ENCODE measurements at regions not wholly inside any gene's neighbourhood (a gene's known extent, or its start where the extent isn't known, plus 50 kb on each side); places are given as distances from the start of the nearest gene placed in this dataset.

DNA sequence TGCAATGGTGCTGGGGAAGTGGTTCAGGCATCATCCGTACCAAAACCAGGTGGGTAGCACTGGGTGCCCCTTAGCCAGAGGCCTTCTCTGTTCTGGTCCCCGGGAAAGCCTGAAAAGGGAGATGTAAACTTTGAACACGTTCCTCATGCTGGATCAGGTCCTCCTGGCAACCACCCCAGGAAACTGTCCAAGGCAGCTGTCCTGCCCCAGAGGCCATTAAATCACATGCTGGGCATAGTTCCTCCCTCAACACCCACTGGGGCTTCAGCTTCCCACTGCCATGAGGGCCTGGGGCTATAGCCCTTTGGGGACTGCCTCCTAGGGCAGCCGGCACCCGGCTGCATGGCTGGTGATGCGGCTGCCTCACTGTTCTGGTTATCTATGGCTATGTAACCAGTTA, 228.9 kb upstream of the MVB12B start:
- TF ChIP-seq CTCF (IDR thresholded peaks at IDR 0.05): no peak
- no peak for TF ChIP-seq EP300 (IDR thresholded peaks at IDR 0.05)
- no peak for TF ChIP-seq POLR2A (IDR thresholded peaks at IDR 0.05)
